ENCODE measurements at regions not wholly inside any gene's neighbourhood (a gene's known extent, or its start where the extent isn't known, plus 50 kb on each side); places are given as distances from the start of the nearest gene placed in this dataset.

GRCh38 chr3:168998792-168999191, 664.7 kb downstream of the MECOM start:
- TF ChIP-seq POLR2A (IDR thresholded peaks at IDR 0.05) (no peak), CTCF (IDR thresholded peaks at IDR 0.05) (no peak)
- Histone ChIP-seq H3K4me3 (replicated peaks in 1 of 3) (no peak overlapping the region), H3K27ac (no peak overlapping the region), H3K4me1 (no peaks in the 10 kb centered on the region), H3K27me3 (no peaks in the 10 kb centered on the region), H3K9me3 (no peaks in the 10 kb centered on the region), H3K36me3 (no peaks in the 10 kb centered on the region)
- intact Hi-C loops (cut with DNase I): no loop called here
- WGBS, 2 donors: 88 to 94% methylated on average over 3 of the region's 3 CpGs
- DNase-seq: no peak

GRCh38 chr3:168997488-168997887, 666.0 kb downstream of the MECOM start:
- intact Hi-C loops (cut with DNase I): no loop called here
- no peak for DNase-seq
- H3K27me3 ChIP-seq: no peaks in the 10 kb centered on the region
- no peaks in the 10 kb centered on the region for H3K9me3 ChIP-seq
- H3K36me3 ChIP-seq: no peaks in the 10 kb centered on the region
- no peak overlapping the region for H3K4me3 ChIP-seq (replicated peaks in 1 of 3)
- H3K4me1 ChIP-seq: no peaks in the 10 kb centered on the region
- no peak overlapping the region for H3K27ac ChIP-seq
- TF ChIP-seq POLR2A (IDR thresholded peaks at IDR 0.05): no peak
- TF ChIP-seq CTCF (IDR thresholded peaks at IDR 0.05): no peak

- H3K27me3 ChIP-seq: no peaks in the 10 kb centered on the region
- H3K9me3 ChIP-seq: no peaks in the 10 kb centered on the region
- no peak overlapping the region for H3K27ac ChIP-seq
- no peaks in the 10 kb centered on the region for H3K36me3 ChIP-seq
- WGBS, 2 donors: 82 to 85% methylated on average over 3 of the region's 3 CpGs
- TF ChIP-seq POLR2A (IDR thresholded peaks at IDR 0.05): no peak
- no peak for TF ChIP-seq CTCF (IDR thresholded peaks at IDR 0.05)
- H3K4me1 ChIP-seq: no peaks in the 10 kb centered on the region
- no peak for DNase-seq
- no peak overlapping the region for H3K4me3 ChIP-seq (replicated peaks in 1 of 3)
- intact Hi-C loops (cut with DNase I): no loop called here
Measured at GRCh38 chr3:168996622-168997021, 666.9 kb downstream of the MECOM start.

- intact Hi-C loops (cut with DNase I): no loop called here
- Histone ChIP-seq H3K27me3 (no peaks in the 10 kb centered on the region), H3K36me3 (no peaks in the 10 kb centered on the region), H3K9me3 (no peaks in the 10 kb centered on the region), H3K27ac (no peak overlapping the region), H3K4me3 (replicated peaks in 1 of 3) (no peak overlapping the region), H3K4me1 (peaks cover 0 to under 1% of the 10 kb centered on the region in 2 donors)
- WGBS, 2 donors: 93 to 96% methylated on average over 6 of the region's 6 CpGs
- DNase-seq: no peak
- TF ChIP-seq POLR2A (IDR thresholded peaks at IDR 0.05) (no peak), CTCF (IDR thresholded peaks at IDR 0.05) (no peak)
Measured at GRCh38 chr3:168995129-168995528, 668.4 kb downstream of the MECOM start.

GRCh38 chr3:168991803-168992202, 671.7 kb downstream of the MECOM start:
- Histone ChIP-seq H3K27ac (no peak overlapping the region), H3K27me3 (no peaks in the 10 kb centered on the region), H3K36me3 (no peaks in the 10 kb centered on the region), H3K9me3 (no peaks in the 10 kb centered on the region), H3K4me3 (replicated peaks in 1 of 3) (no peak overlapping the region), H3K4me1 (peaks cover 0 to 11% of the 10 kb centered on the region in 2 donors)
- TF ChIP-seq CTCF (IDR thresholded peaks at IDR 0.05): no peak
- TF ChIP-seq POLR2A (IDR thresholded peaks at IDR 0.05): no peak
- intact Hi-C loops (cut with DNase I): no loop called here
- no peak for DNase-seq

Data from thyroid gland (tissue), 4 donors.